Neural progenitor cell (in vitro differentiated cells): ENCODE measurements at regions not wholly inside any gene's neighbourhood (a gene's known extent, or its start where the extent isn't known, plus 50 kb on each side); places are given as distances from the start of the nearest gene placed in this dataset.

ENCODE experiments used
- EZH2 ChIP-seq: fragments of 200-600 bp; sonication (generic); IDR thresholded peaks from 2 replicates; pipeline ENCODE4 v1.6.1; 2017; ENCODE audit warnings: antibody characterized with exemption, mild to moderate bottlenecking, moderate library complexity
- EZH2phosphoT487 ChIP-seq: fragments of 200-600 bp; sonication (generic); IDR thresholded peaks from 2 replicates; pipeline ENCODE4 v1.6.1; 2017; ENCODE audit warnings: antibody characterized with exemption
- TF ChIP-seq, protein P1 (sequence below): fragments of 200-600 bp; sonication (generic); IDR thresholded peaks from 2 replicates; pipeline ENCODE4 v1.5.1; 2017; ENCODE audit warnings: antibody characterized with exemption, mild to moderate bottlenecking

- TF ChIP-seq EZH2 (no peak), EZH2phosphoT487 (no peak)
- TF ChIP-seq, protein P1, sequence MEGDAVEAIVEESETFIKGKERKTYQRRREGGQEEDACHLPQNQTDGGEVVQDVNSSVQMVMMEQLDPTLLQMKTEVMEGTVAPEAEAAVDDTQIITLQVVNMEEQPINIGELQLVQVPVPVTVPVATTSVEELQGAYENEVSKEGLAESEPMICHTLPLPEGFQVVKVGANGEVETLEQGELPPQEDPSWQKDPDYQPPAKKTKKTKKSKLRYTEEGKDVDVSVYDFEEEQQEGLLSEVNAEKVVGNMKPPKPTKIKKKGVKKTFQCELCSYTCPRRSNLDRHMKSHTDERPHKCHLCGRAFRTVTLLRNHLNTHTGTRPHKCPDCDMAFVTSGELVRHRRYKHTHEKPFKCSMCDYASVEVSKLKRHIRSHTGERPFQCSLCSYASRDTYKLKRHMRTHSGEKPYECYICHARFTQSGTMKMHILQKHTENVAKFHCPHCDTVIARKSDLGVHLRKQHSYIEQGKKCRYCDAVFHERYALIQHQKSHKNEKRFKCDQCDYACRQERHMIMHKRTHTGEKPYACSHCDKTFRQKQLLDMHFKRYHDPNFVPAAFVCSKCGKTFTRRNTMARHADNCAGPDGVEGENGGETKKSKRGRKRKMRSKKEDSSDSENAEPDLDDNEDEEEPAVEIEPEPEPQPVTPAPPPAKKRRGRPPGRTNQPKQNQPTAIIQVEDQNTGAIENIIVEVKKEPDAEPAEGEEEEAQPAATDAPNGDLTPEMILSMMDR, result no peak
These were observed 276.5 kb downstream of the ETS1 start for GRCh38 chr11:128310676-128311445.
